ENCODE measurements at regions not wholly inside any gene's neighbourhood (a gene's known extent, or its start where the extent isn't known, plus 50 kb on each side); places are given as distances from the start of the nearest gene placed in this dataset.

DNA sequence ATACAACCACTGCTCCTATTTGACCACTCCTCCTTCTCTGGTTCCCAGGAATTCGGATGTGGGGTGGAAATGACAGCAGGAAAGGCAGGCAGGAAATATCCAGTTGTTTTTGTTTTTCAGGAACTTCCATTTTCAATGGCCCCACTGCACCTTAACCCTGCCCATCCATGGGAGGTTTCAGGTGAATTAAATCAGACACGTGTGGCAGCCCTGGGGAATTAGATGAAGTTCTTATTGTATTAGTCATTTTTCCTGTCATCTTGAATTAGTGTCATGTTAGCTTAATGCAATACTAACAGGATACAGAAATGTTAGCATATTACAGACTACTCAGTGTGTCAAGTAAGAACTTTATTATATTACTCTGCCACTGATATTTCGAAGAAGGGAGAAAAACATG lies 146.4 kb downstream of the CHD9NB start:
- no peak for TF ChIP-seq EP300 (IDR thresholded peaks at IDR 0.05)
- no peak for TF ChIP-seq CTCF (IDR thresholded peaks at IDR 0.05)
- TF ChIP-seq POLR2AphosphoS5 (IDR thresholded peaks at IDR 0.05), result no peak

All from stomach (tissue), 4 donors.